ENCODE measurements at regions not wholly inside any gene's neighbourhood (a gene's known extent, or its start where the extent isn't known, plus 50 kb on each side); places are given as distances from the start of the nearest gene placed in this dataset.

DNA sequence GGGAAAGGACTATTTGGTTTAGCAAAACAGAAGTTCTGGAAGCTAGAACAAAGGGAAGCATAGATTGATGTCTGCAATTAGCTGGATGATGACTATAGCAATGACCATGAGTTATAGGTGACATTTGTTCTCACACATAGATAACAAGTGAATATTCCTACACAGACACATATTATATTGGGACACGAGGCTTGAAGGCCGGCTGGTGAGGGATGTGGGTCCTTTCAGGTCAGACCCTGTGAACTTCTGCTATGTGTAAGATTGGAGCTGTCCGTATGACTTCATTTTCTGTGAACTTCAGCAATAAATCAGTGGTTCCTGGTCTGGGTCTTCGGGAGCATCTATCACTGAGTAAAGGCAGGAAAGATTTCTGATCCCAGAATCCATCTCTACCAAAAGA, 253.6 kb upstream of the CFAP20DC start:
- Histone ChIP-seq H3K27me3 (no peaks in the 10 kb centered on the region), H3K27ac (no peak overlapping the region), H3K4me3 (no peak overlapping the region), H3K36me3 (no peaks in the 10 kb centered on the region), H3K4me1 (ENCODE audit: low read depth) (no peaks in the 10 kb centered on the region), H3K9me3 (ENCODE audit: low read depth) (no peaks in the 10 kb centered on the region)
- no peak for TF ChIP-seq CTCF (IDR thresholded peaks at IDR 0.05; ENCODE audit: low read depth, low read length)
- DNase-seq (ENCODE audit: low read depth in 1 of 2, low spot score in 1 of 2): no peak

DNA sequence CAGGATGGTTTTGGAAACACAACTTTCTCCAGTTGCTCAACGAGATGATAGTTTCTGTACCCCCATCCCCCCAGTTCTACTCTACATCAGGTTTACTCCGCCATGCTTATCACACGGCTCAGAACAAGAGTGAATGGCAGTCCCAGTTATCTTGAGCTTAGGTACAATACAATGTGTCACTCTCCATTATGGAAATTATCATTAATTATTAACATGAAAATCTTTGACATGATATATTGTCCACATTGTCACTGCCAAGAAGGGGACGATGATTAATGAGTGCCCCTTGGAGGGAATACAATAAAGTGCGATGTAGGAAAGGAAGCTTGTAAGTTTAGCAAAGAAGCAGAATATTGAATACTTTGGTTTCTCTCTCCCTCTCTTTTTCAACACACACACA, 252.6 kb upstream of the CFAP20DC start:
- no peaks in the 10 kb centered on the region for H3K27me3 ChIP-seq
- no peak for DNase-seq (ENCODE audit: low read depth in 1 of 2, low spot score in 1 of 2)
- TF ChIP-seq CTCF (IDR thresholded peaks at IDR 0.05; ENCODE audit: low read depth, low read length): no peak
- no peak overlapping the region for H3K4me3 ChIP-seq
- H3K36me3 ChIP-seq: no peaks in the 10 kb centered on the region
- no peaks in the 10 kb centered on the region for H3K4me1 ChIP-seq (ENCODE audit: low read depth)
- H3K9me3 ChIP-seq (ENCODE audit: low read depth): no peaks in the 10 kb centered on the region
- no peak overlapping the region for H3K27ac ChIP-seq

DNA sequence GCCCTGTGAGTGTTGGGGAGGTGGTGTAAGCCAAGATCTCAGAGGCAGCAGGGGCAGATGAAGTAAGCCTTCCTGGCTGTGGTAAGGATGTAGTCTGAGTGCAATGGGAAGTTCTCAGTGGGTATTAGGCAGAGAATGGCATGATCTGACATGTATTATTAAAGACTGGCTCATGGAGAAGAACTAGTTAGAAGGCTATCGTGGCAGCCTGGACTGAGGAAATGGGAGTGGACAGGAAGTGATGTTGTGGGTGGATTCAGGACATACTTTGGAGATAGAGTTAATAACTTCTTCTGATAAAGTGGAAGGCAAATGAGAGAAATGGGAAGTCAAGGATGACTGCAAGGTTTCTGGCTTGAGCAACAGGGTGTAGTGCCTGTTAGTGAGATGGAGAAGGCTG, 250.9 kb upstream of the CFAP20DC start:
- Histone ChIP-seq H3K36me3 (no peaks in the 10 kb centered on the region), H3K27me3 (no peaks in the 10 kb centered on the region), H3K4me3 (no peak overlapping the region), H3K27ac (no peak overlapping the region), H3K9me3 (ENCODE audit: low read depth) (no peaks in the 10 kb centered on the region), H3K4me1 (ENCODE audit: low read depth) (no peaks in the 10 kb centered on the region)
- TF ChIP-seq CTCF (IDR thresholded peaks at IDR 0.05; ENCODE audit: low read depth, low read length): no peak
- peak in 1 of 2 donors; percentile 49 for DNase-seq (ENCODE audit: low read depth in 1 of 2, low spot score in 1 of 2)

GRCh38 chr3:59299561-59299960, 249.7 kb upstream of the CFAP20DC start:
- Histone ChIP-seq H3K36me3 (no peaks in the 10 kb centered on the region), H3K9me3 (ENCODE audit: low read depth) (no peaks in the 10 kb centered on the region), H3K27ac (no peak overlapping the region), H3K4me1 (ENCODE audit: low read depth) (no peaks in the 10 kb centered on the region), H3K4me3 (no peak overlapping the region), H3K27me3 (no peaks in the 10 kb centered on the region)
- no peak for TF ChIP-seq CTCF (IDR thresholded peaks at IDR 0.05; ENCODE audit: low read depth, low read length)
- DNase-seq (ENCODE audit: low read depth in 1 of 2, low spot score in 1 of 2): no peak

DNA sequence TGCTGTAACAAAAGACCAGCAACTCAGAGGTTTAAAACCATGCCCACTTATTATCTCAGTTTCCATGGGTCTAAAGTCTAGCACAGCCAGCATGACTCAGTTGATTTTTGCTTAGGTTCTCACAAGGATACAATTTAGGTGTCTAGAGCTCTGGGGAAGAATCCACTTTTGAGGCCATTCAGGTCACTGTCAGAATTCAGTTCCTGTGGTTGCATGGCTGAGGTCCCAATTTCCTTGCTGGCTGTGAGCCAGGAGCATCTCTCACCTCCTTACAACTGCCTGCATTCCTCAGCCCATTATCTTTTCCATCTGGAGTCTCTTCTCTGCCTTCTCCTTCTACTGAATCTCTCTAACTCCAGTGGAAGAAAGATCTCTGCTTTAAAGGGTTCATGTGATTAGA, 240.5 kb upstream of the CFAP20DC start:
- Histone ChIP-seq H3K4me3 (no peak overlapping the region), H3K36me3 (no peaks in the 10 kb centered on the region), H3K27ac (no peak overlapping the region), H3K9me3 (ENCODE audit: low read depth) (no peaks in the 10 kb centered on the region), H3K4me1 (ENCODE audit: low read depth) (no peaks in the 10 kb centered on the region), H3K27me3 (no peaks in the 10 kb centered on the region)
- no peak for DNase-seq (ENCODE audit: low read depth in 1 of 2, low spot score in 1 of 2)
- no peak for TF ChIP-seq CTCF (IDR thresholded peaks at IDR 0.05; ENCODE audit: low read depth, low read length)

- Histone ChIP-seq H3K27me3 (no peaks in the 10 kb centered on the region), H3K9me3 (ENCODE audit: low read depth) (no peaks in the 10 kb centered on the region), H3K36me3 (no peaks in the 10 kb centered on the region), H3K4me3 (no peak overlapping the region), H3K4me1 (ENCODE audit: low read depth) (no peaks in the 10 kb centered on the region), H3K27ac (no peak overlapping the region)
- no peak for TF ChIP-seq CTCF (IDR thresholded peaks at IDR 0.05; ENCODE audit: low read depth, low read length)
- no peak for DNase-seq (ENCODE audit: low read depth in 1 of 2, low spot score in 1 of 2)
Measured at GRCh38 chr3:59289831-59290230, 240.0 kb upstream of the CFAP20DC start.

All from cardiac muscle cell (in vitro differentiated cells and primary cell).